ENCODE measurements at regions not wholly inside any gene's neighbourhood (a gene's known extent, or its start where the extent isn't known, plus 50 kb on each side); places are given as distances from the start of the nearest gene placed in this dataset.

- DNase-seq (ENCODE audit: low read depth in 1 of 2, low spot score in 1 of 2), result no peak
- TF ChIP-seq SPI1 (IDR thresholded peaks at IDR 0.05; ENCODE audit: borderline replicate concordance, low read depth) (no peak), REST (IDR thresholded peaks at IDR 0.05; ENCODE audit: insufficient replicate concordance, low read depth) (no peak), POLR2AphosphoS5 (IDR thresholded peaks at IDR 0.05; ENCODE audit: low read depth) (no peak), CTCF (IDR thresholded peaks at IDR 0.05; ENCODE audit: insufficient read depth, low read length) (no peak), GABPA (IDR thresholded peaks at IDR 0.05; ENCODE audit: low read depth) (no peak)
- H3K27me3 ChIP-seq (ENCODE audit: insufficient read depth, poor library complexity, severe bottlenecking), result no peaks in the 10 kb centered on the region
- H3K4me3 ChIP-seq (replicated peaks; ENCODE audit: insufficient read depth, low read length), result no peak overlapping the region
- H3K27ac ChIP-seq (replicated peaks), result no peak overlapping the region
Observed at GRCh38 chr3:43162230-43163084, 56.6 kb upstream of the POMGNT2 start.

GRCh38 chr3:43161684-43162229 is 55.9 kb upstream of the POMGNT2 start:
- no peak for TF ChIP-seq CTCF (IDR thresholded peaks at IDR 0.05; ENCODE audit: insufficient read depth, low read length)
- DNase-seq (ENCODE audit: low read depth in 1 of 2, low spot score in 1 of 2), result no peak
- no peaks in the 10 kb centered on the region for H3K27me3 ChIP-seq (ENCODE audit: insufficient read depth, poor library complexity, severe bottlenecking)
- no peak overlapping the region for H3K27ac ChIP-seq (replicated peaks)
- H3K4me3 ChIP-seq (replicated peaks; ENCODE audit: insufficient read depth, low read length), result no peak overlapping the region

GRCh38 chr3:43160664-43161063 is 54.8 kb upstream of the POMGNT2 start:
- no peaks in the 10 kb centered on the region for H3K27me3 ChIP-seq (ENCODE audit: insufficient read depth, poor library complexity, severe bottlenecking)
- TF ChIP-seq GABPA (IDR thresholded peaks at IDR 0.05; ENCODE audit: low read depth), result no peak
- no peak for TF ChIP-seq POLR2AphosphoS5 (IDR thresholded peaks at IDR 0.05; ENCODE audit: low read depth)
- TF ChIP-seq SPI1 (IDR thresholded peaks at IDR 0.05; ENCODE audit: borderline replicate concordance, low read depth), result no peak
- no peak for TF ChIP-seq CTCF (IDR thresholded peaks at IDR 0.05; ENCODE audit: insufficient read depth, low read length)
- no peak for TF ChIP-seq REST (IDR thresholded peaks at IDR 0.05; ENCODE audit: insufficient replicate concordance, low read depth)
- no peak for DNase-seq (ENCODE audit: low read depth in 1 of 2, low spot score in 1 of 2)
- no peak overlapping the region for H3K27ac ChIP-seq (replicated peaks)
- H3K4me3 ChIP-seq (replicated peaks; ENCODE audit: insufficient read depth, low read length), result no peak overlapping the region

Measured in HL-60 (cell line).